Stomach (tissue), 4 donors: ENCODE measurements at regions not wholly inside any gene's neighbourhood (a gene's known extent, or its start where the extent isn't known, plus 50 kb on each side); places are given as distances from the start of the nearest gene placed in this dataset.

Experiments
- POLR2AphosphoS5 ChIP-seq, 3 donors: sonication (generic); formaldehyde crosslinking; IDR thresholded peaks; one replicate each; pipeline ENCODE4 v1.6.1; 2016; ENCODE audit warnings: antibody characterized with exemption in 3 of 3
- TF ChIP-seq, protein P1 (sequence below), 7 experiments: fragments of 450-650 bp in 4 of 7; fragments of 200-600 bp in 3 of 7; sonication (generic) in 3 of 7; IDR thresholded peaks; one replicate each; pipeline ENCODE4 v1.5.1; 2016 to 2019; ENCODE audit warnings: antibody characterized with exemption in 7 of 7, control low read depth in 2 of 7, mild to moderate bottlenecking in 1 of 7

DNA sequence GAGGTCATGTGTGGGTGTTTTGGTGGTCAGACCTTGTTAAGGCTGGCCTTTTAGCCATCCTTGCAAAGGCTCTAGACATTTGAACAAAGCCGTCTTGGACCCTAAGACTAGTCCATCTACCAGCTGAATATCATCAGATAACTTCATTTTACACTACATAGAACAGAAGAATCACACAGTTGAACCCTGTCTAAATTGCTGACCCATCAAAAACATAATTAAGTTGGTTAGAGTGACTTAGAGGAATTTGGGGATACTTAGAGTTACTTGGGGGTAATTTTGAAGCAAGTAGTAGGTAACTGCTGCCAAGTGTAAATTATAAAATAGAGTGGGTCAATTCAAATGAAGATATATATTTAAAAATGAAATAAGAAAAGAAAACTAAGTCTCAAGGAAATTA, 102.9 kb upstream of the ADGRL4 start:
- TF ChIP-seq, protein P1, sequence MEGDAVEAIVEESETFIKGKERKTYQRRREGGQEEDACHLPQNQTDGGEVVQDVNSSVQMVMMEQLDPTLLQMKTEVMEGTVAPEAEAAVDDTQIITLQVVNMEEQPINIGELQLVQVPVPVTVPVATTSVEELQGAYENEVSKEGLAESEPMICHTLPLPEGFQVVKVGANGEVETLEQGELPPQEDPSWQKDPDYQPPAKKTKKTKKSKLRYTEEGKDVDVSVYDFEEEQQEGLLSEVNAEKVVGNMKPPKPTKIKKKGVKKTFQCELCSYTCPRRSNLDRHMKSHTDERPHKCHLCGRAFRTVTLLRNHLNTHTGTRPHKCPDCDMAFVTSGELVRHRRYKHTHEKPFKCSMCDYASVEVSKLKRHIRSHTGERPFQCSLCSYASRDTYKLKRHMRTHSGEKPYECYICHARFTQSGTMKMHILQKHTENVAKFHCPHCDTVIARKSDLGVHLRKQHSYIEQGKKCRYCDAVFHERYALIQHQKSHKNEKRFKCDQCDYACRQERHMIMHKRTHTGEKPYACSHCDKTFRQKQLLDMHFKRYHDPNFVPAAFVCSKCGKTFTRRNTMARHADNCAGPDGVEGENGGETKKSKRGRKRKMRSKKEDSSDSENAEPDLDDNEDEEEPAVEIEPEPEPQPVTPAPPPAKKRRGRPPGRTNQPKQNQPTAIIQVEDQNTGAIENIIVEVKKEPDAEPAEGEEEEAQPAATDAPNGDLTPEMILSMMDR (IDR thresholded peaks at IDR 0.05), result no peak
- TF ChIP-seq POLR2AphosphoS5 (IDR thresholded peaks at IDR 0.05), result no peak
